Activated CD8-positive, alpha-beta memory T cell treated with anti-CD3 and anti-CD28 coated beads, Interleukin-2, amount 50 U/mL, for 1 hour (primary cell): ENCODE measurements at regions not wholly inside any gene's neighbourhood (a gene's known extent, or its start where the extent isn't known, plus 50 kb on each side); places are given as distances from the start of the nearest gene placed in this dataset.
"Not testable (repeated sequence)": the region's sequence is repeated elsewhere in the genome, so short reads cannot be mapped to it uniquely, and the experiment has no call there.

Source experiments
- DNase-seq: peaks from one replicate; pipeline ENCODE4 v3.0.0-alpha.2; 2020; ENCODE audit errors: extremely low read depth

DNA sequence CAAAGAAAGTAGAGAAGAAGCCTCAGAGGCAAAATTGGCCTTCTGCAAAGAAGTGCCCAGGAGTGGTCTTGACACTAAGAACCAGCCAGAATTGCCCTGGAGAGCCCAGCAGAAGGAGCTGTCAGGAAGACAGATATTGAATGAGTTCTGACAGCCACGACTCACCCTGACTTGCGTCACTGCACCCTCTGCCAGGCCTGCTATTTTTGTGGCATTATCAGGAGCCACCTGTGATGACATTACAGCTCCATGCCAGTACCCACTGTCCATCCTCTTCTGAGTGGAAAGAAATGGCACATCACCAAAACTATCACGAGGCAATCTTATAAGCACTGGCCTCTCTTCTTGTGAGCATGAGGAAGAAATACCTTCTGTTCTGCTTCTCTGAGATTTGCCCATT is 67.7 kb downstream of the SMIM20 start:
- DNase-seq = no peak

DNA sequence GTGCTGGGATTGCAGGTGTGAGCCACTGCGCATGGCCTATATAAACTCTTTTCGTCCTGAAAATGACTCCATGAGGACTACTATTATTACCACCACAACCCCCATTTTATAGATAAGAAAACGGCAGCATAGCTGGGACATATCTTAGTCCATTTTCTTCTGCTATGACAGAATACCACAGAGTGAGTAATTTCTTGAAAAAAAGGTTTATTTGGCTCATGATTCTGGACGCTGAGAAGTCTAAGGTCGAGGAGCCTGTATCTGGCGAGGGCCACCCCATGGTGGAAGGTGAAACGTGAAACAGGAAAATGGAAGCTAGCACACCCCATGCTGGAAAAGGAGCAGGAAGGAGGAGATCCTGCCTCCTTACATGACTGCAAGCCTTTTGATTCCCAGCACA is 68.9 kb downstream of the SMIM20 start:
- DNase-seq = no peak

DNA sequence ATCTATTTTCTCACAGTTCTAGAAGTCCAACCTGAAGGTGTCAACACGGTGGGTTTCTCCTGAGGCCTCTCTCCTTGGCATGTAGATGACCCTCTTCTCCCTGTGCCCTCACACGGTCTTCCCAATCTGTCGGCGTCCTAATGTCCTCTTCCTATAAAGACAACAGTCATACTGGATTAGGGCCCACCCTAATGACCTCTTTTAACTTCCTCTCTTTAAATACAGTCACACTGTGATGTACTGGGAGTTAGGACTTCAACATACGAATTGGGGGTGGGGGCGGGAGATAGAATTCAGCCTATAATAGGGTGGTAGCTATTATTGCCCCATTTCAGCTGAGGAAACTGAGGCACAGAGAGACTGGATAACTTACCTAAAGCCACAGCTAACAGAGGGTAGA is 70.2 kb downstream of the SMIM20 start:
- no peak for DNase-seq

DNA sequence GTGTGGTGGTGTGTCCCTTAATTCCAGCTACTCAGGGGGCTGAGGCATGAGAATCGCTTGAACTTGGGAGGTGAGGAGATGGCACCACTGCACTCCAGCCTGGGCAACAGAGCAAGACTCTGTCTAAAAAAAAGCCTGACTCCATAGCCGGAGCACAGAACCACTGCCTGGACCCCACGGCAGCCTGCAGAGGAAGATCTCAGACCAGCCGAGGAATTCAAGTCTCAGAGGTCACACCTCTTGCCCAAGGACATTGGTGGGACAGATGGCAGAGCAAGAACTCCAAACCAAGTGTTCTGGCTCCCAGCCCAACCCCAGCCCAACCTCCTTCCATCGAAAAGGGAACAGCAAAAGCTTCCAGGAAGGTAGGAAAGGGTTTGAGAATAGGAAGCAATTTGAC is 70.8 kb downstream of the SMIM20 start:
- no peak for DNase-seq

DNA sequence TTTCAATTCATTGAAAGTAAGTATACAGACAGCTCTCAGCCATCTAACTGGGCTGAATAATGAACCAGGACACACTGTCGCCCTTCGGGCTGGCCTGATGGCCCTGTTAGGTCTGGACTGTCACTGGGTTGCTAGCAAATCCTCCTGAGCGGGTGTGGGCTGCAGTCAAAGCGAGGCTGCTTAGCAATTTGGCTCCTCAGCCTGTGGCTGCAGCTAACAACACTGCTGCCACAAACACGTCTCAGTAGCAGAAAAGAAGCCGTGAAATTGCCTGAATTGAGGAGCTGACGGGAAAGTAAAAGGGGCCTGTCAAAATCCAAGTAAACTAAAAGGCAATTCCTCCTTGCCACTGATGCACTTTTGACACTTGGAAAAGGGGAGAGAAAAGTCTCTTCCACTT is 72.8 kb downstream of the SMIM20 start:
- DNase-seq = no peak

DNA sequence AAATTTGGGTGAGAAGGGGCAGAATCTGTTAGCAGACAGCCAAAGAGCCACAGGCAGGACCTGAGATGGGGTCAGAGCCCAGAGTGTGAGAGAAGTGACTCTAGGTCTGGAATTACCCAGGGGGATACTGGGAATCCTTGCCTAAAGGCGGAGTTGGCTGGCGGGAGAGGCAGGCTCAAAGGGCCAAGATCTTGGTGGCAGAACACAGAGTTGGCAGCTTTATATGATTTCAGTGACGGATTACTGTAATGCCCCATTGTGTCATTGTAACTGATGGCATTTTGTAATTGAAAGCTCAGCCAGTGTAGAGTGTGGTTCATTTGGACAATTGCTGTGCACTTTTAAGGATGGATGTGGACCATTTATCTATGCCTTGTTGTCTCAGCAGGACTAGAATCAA is 77.3 kb downstream of the SMIM20 start:
- DNase-seq = no peak

DNA sequence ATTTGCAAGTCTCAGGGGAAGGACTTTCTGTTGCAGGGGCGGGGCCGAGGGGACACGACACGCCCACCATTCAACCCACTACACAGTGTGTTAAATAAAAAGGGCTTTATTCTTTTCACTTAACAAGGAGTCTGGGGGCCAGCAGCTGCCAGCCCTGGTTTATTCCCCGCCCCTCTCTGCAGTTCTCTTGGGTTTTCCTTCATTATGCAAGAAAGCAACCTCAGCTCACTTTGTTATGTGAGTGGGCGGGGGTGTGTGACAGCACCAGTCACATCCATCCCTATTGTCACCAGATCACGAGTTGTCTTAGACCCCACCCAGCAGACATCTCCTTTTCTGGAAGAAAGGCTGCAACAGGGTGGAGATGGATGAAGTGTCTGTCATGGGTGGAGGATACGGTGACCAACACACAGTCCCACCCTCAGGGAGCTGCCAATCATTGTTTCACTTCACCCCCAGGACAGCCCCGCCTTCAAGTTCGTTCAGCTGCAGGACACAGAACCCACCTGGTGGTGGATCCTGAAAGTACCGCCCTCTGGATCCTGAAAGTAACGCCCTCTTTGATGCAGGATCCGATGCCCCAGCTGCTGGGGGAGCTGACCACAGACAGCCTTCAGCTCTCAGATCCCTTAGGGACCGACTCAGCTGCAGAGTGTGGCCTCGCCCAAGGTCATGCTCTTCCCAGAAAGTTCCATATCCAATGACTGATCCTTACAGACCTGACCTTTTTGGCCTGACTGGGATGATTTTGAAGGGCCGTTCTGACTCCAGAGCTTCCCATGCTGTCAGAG is 79.6 kb downstream of the SMIM20 start:
- no peak for DNase-seq

DNA sequence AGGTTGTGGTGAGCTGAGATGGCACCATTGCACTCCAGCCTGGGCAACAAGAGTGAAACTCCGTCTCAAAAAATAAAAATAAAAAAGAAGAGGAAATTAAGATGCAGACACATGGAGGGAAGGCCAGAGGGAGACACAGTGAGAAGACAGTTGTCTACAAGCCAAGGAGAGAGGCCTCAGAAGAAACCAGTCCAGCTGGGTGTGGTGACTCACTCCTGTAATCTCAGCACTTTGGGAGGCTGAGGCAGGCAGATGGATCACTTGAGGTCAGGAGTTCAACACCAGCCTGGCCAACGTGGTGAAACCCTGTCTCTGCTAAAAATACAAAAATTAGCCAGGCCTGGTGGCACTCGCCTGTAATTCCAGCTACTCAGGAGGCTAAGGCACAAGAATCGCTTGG is 80.6 kb downstream of the SMIM20 start:
- not testable (repeated sequence) for DNase-seq

DNA sequence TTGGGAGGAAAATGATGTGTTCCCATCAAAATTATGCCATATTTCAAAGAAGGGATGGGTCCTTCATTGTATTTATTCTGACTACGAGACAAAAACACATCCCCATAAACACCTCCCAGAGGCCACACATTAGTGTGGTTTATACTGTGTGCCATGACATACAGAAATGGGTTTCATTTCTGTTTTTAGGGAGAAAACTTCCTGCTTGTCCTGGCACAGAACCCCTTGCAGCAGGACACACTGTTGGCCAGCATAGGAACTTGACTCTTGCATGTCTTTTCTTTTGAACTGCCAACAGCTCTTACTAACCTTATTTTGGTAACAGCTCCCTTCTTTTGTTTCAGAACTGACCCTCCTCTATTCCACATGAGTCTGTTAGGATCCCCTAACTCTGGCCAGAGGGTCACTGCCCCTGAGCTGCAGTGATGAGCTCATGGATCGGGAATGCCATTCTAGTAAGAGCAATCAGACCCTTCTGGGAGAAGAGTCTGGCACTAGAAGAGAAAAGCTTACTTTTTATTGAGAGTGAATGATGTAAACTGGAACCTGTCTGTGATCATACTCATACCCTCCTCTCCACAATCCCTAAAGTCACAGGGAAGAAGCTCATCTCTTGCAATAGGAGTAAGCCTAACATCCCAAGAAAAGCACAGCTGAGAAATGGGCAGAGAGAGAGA is 86.4 kb downstream of the SMIM20 start:
- no peak for DNase-seq

DNA sequence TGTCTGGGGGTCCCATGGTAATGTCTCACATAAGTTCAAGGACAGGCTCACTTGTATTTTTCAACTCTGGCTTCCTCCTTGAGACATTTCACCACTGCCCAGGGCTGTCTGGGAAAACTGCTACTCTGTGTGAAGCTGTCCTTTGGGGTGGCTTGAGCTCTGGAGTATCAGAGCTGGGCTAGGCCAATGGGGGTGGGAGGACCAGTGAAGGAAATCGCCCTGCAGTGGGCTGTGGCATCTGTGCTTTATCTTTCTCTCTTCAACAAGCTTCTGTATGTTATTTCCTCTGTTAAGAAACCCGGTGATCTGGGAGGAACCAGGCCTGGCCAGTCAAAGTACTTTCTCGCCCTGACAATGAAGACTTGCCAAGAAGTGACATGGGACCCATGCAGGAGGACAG is 87.4 kb downstream of the SMIM20 start:
- no peak for DNase-seq

DNA sequence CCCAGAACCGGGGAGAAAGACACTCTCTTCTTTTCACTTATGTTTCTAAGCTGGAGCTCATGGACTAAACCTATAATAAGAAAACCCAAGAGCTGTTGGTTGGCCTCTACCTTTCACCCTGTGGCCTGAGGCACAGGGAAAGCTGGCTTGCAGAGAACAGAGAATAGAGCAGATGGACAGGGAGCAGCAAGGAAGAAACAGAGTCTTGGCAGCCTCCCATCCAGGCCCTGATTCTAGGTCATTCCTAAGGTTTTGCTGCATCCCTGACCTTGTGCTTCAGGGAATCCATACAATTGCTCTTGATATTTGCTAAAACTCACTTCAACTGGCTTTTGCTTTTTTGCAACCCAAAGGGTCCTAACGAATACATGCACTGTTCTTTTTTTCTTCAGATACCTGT is 87.8 kb downstream of the SMIM20 start:
- DNase-seq = no peak

DNA sequence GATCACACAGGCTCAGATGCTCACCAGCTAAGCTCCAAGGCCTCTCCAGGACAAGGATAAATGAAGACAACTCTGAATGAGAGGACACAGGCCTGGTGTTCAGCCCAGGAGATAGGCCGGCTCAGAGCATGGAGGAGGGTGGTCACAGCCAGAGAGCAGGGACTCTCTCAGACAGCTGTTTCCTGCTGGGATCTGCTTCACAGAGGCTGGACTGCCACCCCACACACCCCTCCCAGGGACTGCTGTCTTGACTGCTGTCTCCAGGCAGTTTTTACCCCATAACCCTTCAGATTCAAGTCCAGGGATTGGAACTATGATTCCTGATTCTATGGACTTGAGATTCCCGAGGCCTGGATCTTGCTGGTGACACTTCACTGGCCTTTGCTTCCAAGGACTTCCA is 89.0 kb downstream of the SMIM20 start:
- no peak for DNase-seq

DNA sequence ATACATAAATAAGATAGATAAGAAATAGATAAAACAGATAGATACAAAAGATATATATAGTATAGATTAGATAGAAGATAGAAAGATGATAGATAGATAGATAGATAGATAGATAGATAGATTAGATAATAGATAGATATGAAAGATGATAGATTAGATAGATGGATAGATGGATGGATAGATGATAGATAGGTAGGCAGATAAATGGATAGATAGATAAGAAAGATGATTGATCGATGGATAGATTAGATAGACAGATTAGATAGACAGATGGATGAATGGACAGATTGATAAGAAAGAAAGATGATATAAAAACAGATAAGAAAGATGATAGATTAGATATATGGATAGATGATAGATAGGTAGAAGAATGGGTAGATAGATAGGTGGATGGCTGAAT is 90.3 kb downstream of the SMIM20 start:
- DNase-seq = no peak

DNA sequence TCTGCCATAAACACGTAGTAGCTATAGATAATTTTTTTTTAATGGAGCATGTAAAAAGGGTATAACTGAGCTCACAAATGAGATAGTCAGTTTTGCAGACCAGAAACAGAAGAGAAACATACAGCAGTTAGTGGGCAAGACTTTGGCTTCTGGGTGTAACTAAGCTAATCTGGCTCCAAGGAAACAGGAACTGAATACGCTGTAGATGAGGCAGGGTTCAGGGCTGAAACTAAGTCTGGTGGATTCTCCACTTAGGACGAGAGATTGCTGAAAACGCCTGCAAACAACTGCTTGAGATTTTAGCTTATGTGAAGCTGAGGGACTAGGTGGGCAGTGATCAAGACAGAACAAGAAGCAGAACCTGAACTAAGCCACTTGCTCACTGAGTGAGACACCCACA is 91.7 kb downstream of the SMIM20 start:
- DNase-seq = no peak

DNA sequence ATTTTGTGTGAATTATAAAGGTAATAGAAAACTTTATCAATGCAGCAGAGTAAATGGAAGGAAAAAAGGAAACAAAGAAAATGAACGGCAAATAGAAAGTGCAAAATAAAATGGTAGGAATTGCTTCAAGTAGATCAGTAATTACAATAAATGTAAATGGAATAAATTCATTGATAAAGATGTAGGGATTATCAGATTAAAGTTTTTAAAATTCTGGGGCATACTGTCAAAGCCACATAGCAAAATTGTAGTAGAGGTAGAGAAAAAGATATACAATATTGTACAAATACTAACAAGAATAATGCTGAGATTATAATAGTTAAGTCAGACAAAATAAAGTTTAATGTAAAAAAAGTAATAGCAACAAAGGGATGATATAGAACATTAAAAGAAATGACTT is 94.7 kb downstream of the SMIM20 start:
- no peak for DNase-seq

DNA sequence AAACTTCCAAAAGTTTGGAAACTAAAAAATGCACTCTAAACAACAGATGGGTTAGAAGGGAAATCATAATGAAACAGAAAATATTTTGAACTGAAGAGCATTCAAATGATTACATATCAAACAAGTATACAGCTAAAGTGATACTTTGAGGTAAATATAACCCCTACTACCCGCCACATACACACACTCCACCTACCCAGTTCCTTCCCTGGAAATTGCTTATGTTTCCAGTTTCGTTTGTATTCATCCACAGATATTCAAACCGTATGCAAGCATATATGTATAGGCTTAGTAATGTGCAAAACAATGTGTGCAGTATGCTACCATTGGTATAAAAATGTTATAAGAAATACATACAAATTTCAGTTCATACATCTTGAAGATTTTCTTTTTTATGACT is 95.5 kb downstream of the SMIM20 start:
- no peak for DNase-seq

DNA sequence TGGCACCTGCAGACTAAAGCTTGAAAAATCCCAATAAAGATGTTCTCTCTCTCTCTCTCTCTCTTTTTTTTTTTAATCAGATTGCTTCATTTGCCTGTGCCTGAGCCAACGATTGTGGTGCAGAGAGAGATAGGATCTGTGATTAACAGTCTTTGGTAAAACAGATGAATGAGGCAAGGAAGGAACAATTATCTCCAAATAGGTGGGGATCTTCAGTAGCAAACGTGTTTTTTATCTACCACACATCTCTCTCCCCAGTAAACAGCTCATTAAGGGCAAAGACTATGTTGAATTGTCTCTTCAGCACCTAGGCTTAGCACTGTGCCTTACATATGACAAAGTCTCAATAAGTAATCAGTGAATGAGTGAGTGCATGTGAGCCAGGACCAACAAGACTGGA is 96.3 kb downstream of the SMIM20 start:
- DNase-seq = no peak

DNA sequence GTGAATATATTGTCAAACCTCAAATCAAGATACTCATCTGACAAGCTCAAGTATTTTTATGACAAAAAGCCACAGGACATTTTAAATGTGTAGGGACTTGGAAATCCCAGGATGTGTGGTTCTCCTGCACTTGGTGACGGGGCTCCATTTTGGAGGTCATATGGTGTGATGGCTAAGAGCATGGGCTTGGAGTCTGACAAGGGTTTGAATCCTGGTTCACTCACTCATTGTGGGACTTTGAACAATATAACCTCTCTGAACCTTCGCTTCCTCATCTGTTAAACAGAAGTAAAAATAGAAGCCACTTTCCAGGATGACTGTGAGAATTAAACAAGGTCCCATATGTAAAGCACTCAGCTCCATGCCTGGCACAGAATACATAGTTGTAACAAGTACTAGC is 99.6 kb downstream of the SMIM20 start:
- no peak for DNase-seq

DNA sequence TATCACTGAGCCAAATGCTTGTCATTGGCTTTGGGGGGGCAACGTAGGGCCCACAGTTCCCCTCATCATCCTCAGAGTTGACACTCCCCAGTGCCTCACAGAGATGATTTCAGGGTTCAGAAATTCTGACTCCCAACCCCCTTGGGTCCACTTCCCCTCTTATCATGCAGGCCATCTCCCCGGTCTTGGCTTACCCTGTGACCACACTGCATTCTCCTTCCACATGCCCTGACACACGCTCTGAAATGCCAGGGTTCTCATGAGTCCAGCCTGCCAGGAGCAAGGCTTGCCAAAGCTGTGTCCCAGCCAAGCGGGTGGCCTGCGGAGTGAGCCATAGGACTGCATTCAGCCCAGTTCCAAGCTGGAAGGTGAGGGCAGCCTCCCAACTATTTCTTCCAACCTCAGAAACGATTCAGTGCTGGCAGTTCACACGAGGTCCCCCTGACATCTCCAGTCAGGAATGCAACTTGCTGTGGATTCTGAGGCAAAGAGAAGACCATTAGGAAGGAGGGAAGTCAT is 101.2 kb downstream of the SMIM20 start:
- DNase-seq = no peak

DNA sequence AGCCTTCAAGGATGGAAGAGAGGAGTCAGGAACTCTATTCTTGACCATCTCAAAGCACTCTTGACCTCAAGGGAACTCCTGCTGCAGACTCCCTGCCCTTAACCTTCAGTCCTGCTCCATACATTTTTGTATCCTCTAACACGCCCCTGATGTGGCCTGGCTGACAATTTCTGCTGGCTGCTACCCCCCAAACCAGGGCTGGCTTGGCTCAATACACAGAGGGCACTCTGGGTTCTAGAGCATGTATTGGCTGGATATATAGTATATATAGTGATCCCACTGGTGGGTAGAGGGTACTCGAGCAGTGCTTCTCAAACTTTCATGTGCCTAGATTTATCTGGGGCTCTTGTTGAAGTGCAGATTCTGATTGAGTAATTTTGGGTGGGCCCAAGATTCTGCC is 101.9 kb downstream of the SMIM20 start:
- DNase-seq = no peak

DNA sequence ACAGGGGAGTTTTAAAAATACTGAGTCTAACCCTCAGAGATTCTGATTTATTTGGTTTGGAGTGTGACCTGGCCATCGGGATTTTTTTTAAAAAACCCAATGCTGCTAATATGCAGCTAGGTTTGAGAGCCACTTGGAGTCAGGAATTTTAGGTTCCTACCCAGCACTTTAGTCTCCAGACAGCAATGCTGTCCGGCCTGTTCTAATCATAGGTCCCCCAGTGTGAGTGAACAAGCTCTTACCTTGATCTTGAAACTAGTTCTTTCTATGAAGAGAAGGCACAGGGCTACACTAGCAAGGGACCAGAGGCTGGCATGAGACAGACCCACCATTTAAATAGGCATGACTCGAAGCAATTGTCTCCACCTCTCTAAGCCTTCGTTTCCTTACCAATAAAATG is 103.5 kb downstream of the SMIM20 start:
- no peak for DNase-seq

DNA sequence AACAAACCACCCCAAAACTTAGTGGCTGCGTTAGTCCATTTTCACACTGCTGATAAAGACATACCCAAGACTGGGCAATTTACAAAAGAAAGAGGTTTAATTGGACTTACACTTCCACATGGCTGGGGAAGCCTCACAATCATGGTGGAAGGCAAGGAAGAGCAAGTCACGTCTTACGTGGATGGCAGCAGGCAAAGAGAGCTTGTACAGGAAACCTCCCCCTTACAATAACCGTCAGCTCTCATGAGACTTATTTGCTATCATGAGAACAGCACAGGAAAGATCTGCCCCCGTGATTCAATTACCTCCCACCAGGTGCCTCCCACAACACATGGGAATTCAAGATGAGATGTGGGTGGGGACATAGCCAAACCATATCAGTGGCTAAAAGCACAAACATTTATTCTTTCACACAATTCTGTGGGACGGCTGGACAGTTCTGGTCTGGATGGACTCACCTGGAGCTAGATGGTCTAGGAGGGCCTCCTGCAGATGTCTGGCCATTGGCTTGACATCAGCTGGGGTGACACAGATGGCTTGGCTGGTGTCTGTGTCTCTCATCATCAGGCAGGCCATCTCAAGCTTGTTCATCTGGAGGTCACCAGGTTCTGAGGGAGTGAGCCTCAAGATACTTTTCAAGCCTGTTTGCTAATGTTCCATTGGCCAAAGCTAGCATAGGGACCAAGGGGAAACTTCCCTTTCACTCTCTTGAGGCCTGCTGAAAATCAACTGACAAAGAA is 104.1 kb downstream of the SMIM20 start:
- not testable (repeated sequence) for DNase-seq
